ENCODE measurements at regions not wholly inside any gene's neighbourhood (a gene's known extent, or its start where the extent isn't known, plus 50 kb on each side); places are given as distances from the start of the nearest gene placed in this dataset.
A peak's percentile ranks its signal among the peaks of the same experiment; 100 is the strongest.

DNA sequence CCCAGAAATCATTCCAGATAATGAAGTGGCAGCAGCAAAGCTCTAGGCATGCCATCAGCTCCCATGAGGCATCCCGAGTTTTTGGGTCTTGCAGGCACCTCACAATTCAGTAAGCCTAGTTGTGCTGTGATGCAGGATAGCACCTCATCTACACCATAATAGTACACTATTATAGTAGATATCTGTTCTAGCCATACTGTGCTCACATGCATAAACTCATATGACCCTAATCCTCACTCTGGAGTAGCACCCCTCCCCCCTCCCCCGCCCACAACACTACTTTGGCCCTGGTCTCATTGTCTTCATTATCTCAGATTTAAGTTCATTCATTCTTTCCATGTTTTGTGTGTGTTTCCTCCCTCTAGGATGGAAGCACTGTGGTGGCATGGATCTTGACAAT is 102.5 kb upstream of the PITX1 start:
- Histone ChIP-seq H3K9me3 (no peaks in the 10 kb centered on the region), H3K36me3 (no peaks in the 10 kb centered on the region), H3K27ac (peak overlapping the region; percentile 24), H3K4me1 (peaks cover 58% of the 10 kb centered on the region), H3K27me3 (no peaks in the 10 kb centered on the region), H3K4me3 (no peak overlapping the region)
- DNase-seq (ENCODE audit: extremely low spot score in 2 of 2): no peak
- TF ChIP-seq POLR2A (IDR thresholded peaks at IDR 0.05) (no peak), POLR2AphosphoS5 (IDR thresholded peaks at IDR 0.05; ENCODE audit: insufficient read depth in 1 of 2, low read depth in 1 of 2) (no peak)
- TF ChIP-seq, protein P1, sequence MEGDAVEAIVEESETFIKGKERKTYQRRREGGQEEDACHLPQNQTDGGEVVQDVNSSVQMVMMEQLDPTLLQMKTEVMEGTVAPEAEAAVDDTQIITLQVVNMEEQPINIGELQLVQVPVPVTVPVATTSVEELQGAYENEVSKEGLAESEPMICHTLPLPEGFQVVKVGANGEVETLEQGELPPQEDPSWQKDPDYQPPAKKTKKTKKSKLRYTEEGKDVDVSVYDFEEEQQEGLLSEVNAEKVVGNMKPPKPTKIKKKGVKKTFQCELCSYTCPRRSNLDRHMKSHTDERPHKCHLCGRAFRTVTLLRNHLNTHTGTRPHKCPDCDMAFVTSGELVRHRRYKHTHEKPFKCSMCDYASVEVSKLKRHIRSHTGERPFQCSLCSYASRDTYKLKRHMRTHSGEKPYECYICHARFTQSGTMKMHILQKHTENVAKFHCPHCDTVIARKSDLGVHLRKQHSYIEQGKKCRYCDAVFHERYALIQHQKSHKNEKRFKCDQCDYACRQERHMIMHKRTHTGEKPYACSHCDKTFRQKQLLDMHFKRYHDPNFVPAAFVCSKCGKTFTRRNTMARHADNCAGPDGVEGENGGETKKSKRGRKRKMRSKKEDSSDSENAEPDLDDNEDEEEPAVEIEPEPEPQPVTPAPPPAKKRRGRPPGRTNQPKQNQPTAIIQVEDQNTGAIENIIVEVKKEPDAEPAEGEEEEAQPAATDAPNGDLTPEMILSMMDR (IDR thresholded peaks at IDR 0.05): no peak
- intact Hi-C loops (cut with DNase I): no loop called here

DNA sequence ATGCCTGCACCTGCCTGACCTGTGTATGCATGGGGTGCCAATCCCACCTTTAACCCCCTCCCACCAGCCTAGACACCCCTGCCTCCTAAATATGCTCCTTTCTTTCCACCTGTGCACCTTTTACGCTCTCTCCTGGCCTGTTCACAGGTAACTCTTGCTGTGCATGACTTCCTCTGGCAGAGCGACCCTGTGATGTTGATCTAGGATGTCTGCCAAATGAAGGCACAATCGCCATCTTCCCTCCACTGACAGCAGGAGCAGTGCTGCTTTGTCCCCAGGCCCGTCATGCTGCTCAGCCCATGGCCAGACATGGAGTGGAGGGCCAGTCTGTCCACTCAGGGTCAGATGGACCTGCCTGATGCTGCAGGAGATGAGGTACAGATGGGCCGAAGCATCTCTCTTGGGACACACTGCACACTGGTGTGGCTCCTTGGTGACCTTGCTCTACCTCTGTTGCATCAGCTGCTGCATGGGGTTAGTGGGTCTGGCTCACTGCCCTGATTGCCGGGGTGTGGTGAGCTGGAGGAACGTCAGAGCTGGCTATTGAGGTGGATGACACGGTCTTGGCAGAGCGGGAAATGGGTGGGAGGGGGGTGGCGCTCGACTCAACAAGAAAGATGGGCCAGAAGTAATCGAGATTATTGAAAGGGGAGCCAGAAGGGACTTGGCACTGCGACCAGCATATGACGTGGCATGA is 101.7 kb upstream of the PITX1 start:
- intact Hi-C loops (cut with DNase I): no loop called here
- Histone ChIP-seq H3K4me3 (no peak overlapping the region), H3K36me3 (no peaks in the 10 kb centered on the region), H3K4me1 (peaks cover 60% of the 10 kb centered on the region), H3K27me3 (no peaks in the 10 kb centered on the region), H3K27ac (peak overlapping the region; percentile 24), H3K9me3 (no peaks in the 10 kb centered on the region)
- TF ChIP-seq POLR2A (IDR thresholded peaks at IDR 0.05) (no peak), POLR2AphosphoS5 (IDR thresholded peaks at IDR 0.05; ENCODE audit: insufficient read depth in 1 of 2, low read depth in 1 of 2) (no peak)
- TF ChIP-seq, protein P1 (IDR thresholded peaks at IDR 0.05): no peak
- no peak for DNase-seq (ENCODE audit: extremely low spot score in 2 of 2)

DNA sequence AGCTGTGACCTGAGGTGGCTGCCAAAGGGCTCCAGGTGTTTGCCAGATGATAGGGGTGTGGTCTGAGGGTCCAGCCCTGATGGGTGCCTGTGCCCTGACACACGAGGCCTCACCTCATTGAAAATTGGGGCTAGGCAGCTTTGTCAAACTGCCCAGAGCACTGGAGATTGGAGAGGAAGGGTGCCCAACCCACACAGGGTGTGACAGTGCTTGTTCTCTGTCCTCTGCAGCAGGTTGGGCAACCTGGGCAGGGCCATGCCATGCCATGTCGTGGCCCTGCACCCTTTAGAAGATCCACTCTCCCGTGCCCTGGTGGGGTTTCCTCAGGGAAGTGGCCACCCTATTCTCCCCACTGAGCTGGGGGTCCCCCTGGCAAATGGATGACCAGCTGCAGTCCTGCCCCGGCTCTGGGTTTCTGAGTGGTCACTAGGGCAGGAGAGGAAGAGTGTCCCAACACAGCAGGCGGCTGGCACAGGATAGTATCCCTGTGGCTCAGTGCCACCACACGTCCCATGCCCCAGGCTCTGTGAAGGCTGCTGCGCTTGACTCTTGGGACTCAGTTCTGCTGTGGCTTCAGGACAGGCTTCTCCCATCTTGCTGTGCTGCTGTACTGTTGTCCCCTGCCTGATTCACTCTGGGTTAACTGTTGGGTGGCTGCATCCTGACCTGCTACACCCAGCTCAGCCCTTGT is 100.8 kb upstream of the PITX1 start:
- Histone ChIP-seq H3K4me1 (peaks cover 52% of the 10 kb centered on the region), H3K9me3 (no peaks in the 10 kb centered on the region), H3K27ac (peak overlapping the region; percentile 13), H3K36me3 (no peaks in the 10 kb centered on the region), H3K27me3 (no peaks in the 10 kb centered on the region), H3K4me3 (no peak overlapping the region)
- no peak for DNase-seq (ENCODE audit: extremely low spot score in 2 of 2)
- intact Hi-C loops (cut with DNase I): no loop called here
- TF ChIP-seq, protein P1 (IDR thresholded peaks at IDR 0.05): no peak
- no peak for TF ChIP-seq POLR2AphosphoS5 (IDR thresholded peaks at IDR 0.05; ENCODE audit: insufficient read depth in 1 of 2, low read depth in 1 of 2)
- no peak for TF ChIP-seq POLR2A (IDR thresholded peaks at IDR 0.05)

DNA sequence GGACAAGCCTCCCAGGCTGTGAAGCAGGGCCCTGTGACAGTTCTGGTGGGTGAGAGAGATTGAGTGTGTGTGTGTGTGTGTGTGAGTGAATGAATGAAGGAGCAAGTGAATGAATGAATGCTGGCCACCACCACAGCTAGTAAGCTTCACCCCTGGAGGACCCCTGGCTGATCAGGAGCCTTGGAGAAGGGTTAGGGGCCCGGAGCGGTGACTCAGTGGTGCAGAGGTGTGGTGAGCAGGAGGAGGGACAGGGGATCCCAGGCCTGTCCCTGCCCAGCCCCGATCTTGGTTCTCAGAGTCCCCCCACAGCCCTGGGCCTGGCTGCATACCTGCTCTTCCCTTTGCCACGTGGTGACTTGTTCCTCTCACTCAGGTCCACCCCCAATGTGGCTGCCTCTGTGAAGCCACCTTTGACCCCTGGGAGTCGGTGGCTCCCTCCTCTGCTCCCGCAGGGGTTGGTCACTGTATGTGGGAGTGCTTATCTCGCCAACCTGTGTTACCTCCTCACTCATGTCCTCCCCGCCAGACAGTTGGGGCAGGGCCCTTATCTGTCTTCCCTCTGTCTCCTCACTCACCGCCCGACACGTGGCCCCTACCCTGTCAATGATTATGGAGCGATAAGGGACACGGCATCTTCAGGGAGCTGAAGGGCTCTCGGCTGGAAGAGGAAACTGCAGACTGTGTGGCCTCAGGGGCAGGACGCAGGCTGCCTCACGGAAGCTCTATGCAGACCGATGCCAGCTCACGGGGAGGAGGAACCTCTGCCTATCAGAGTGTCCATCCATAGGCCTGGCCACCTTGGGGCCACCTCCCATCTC is 99.9 kb upstream of the PITX1 start:
- intact Hi-C loops (cut with DNase I): no loop called here
- Histone ChIP-seq H3K27ac (peak overlapping the region; percentile 40), H3K4me1 (peaks cover 42% of the 10 kb centered on the region), H3K9me3 (no peaks in the 10 kb centered on the region), H3K36me3 (no peaks in the 10 kb centered on the region), H3K4me3 (no peak overlapping the region), H3K27me3 (no peaks in the 10 kb centered on the region)
- no peak for TF ChIP-seq POLR2A (IDR thresholded peaks at IDR 0.05)
- DNase-seq (ENCODE audit: extremely low spot score in 2 of 2): no peak

DNA sequence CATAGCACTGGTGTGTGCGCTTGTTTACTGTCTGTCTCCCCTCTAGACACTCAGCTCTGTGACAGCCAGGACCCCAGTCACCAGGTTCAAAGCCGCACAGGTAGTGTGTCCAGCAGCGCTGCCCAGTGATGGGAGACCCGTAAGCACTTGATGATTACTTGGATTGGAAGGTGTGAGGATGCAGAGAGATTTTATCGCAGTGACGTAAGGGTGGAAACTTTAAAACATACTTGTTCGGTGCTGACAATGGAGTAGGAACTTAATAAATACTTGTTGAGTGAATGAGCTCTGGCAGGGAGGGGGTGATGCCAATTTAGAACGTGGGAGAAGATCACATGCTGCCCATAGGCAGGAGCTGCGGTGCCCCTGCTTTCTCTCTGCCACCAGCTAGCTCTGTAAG is 99.2 kb upstream of the PITX1 start:
- H3K4me1 ChIP-seq: peaks cover 42% of the 10 kb centered on the region
- H3K27ac ChIP-seq: peak overlapping the region; percentile 40
- no peaks in the 10 kb centered on the region for H3K27me3 ChIP-seq
- no peak for DNase-seq (ENCODE audit: extremely low spot score in 2 of 2)
- H3K36me3 ChIP-seq: no peaks in the 10 kb centered on the region
- no peaks in the 10 kb centered on the region for H3K9me3 ChIP-seq
- TF ChIP-seq POLR2AphosphoS5 (IDR thresholded peaks at IDR 0.05; ENCODE audit: insufficient read depth in 1 of 2, low read depth in 1 of 2) (no peak), POLR2A (IDR thresholded peaks at IDR 0.05) (no peak)
- TF ChIP-seq, protein P1 (IDR thresholded peaks at IDR 0.05): no peak
- intact Hi-C loops (cut with DNase I): no loop called here
- H3K4me3 ChIP-seq: no peak overlapping the region

All from vagina (tissue), 2 donors.